NCI-H1092 treated with DMSO at 0.1 percent for 48 hours (cell line): ENCODE measurements at regions not wholly inside any gene's neighbourhood (a gene's known extent, or its start where the extent isn't known, plus 50 kb on each side); places are given as distances from the start of the nearest gene placed in this dataset.

ENCODE experiments used
- DNase-seq: peaks from one replicate; lab custom pipeline; 2025; lab: John Stamatoyannopoulos, UW

DNA sequence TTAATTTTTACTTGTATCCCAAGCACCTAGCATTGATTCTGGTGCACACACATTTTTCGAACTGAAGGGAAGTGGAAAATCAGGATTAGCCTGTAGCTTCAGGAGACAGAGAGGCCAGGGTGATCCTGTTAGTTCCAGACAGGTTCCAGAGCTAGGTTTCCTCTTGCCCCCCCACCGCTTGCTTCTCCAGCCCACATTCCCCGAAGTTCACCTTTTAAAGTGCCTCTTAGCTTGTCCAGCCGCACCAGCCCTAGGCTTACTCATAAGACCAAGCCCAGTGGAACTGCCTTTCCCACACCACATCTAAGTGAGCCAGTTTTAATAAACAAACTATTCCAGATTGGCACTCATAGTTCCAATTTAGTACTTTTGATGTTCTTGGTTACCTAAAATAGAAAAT, 898.6 kb upstream of the KLHL29 start:
- no peak for DNase-seq

DNA sequence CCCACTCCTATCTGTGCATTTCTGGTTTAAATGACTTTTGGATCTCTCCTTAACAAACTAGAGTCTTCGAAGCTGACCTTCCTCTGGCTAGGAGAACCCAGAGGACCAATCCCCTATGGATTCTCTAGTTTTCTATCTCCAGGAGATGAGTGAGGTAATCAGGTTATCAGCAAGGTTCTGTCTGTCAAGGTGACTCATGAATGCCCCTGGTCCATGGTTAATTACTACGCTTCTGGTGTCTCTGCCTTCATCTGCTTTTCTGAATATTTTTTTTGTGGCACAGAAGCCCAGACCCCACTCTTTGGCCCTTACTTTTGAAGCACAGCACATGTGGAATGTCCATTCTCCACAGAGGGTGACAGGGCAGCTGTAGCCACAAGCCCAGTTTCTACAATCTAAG, 897.9 kb upstream of the KLHL29 start:
- DNase-seq = no peak

DNA sequence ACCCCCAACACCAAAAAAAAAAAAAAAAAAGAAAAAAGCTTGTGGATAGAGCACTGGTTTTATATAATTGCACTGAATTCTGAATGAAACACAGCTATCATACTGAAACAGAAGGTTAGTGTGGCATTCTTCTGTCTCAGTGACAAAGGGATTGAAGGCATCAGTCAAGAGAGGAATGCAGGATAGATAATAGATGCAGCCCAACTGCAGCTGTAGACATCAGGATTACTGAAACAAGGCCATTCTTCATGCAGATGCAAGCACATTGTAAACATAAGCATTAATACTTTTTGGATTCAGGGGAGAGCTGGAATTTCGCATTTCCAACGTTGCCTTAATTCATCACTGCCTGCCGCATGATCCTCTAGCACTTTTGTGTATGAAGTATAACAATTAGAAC, 897.4 kb upstream of the KLHL29 start:
- no peak for DNase-seq

DNA sequence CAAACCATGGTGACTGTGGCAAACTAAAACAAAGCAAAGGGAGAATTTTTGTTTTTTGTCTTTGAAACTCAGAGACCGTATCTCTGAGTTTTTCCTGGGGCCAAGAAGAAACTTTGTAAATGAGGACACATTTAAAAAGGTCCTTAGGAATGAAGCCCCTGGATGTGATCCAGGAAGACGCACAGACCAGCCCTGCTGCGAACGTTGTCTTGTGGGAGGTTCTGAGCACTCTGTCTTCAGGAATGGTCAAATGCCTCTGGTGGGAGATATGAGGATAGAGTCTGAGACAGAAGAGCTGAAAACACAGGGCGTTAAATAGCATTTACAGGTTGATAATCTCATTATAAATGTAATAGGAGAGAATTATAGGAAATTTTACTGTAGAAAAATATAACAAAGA, 893.5 kb upstream of the KLHL29 start:
- no peak for DNase-seq

DNA sequence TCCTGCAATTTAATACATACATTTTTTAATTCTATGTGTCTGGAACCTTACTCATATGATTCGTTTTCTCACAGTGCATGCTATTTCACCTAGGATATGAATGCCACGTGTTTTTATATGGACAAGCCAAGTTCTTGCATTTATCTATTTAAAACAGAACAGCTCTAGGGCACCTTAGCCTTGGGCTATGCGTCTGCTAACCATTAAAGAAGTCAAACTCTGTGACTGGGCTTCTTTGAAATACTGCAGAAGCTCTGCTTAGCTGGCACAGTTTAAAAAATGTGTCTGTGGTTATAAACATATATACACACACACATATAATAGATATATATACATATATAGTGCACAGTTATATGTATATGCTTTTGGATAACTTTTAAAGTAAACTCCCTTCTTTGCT, 890.8 kb upstream of the KLHL29 start:
- DNase-seq = no peak

DNA sequence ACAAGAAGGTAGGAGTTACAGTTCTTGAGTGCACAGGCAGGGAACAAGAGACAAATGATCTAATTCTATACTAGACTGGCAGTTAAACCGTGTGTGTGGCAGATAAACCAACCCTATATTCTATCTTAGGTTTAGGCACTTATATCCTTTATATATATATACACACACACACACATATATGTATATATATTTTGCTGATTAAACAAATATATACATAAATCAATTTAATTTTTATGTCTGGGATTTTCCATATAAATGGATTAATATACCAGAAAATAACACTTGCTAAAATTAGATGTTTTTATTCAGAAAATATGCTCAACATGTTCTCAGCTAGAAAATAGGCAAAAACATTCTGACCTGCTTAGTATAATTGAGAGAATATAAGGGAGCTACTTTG, 887.9 kb upstream of the KLHL29 start:
- DNase-seq = no peak

DNA sequence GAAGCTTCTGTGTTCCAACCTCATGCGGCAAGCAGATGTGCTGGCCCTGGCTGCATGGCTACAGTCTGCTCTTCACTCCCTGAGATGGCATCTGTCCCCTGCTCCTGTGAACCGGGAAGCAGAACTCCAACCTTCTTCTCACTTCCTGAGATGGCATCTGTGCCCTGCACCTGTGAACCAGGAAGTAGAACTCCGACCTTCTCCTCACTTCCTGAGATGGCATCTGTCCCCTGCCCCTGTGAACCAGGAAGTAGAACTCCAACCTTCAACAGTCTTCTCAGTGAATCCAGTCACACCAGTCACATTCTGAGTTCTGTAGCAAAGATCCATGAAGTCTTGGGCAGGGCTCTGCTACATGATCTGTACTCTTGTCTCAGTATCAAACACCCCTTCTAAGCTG, 887.2 kb upstream of the KLHL29 start:
- DNase-seq = no peak

DNA sequence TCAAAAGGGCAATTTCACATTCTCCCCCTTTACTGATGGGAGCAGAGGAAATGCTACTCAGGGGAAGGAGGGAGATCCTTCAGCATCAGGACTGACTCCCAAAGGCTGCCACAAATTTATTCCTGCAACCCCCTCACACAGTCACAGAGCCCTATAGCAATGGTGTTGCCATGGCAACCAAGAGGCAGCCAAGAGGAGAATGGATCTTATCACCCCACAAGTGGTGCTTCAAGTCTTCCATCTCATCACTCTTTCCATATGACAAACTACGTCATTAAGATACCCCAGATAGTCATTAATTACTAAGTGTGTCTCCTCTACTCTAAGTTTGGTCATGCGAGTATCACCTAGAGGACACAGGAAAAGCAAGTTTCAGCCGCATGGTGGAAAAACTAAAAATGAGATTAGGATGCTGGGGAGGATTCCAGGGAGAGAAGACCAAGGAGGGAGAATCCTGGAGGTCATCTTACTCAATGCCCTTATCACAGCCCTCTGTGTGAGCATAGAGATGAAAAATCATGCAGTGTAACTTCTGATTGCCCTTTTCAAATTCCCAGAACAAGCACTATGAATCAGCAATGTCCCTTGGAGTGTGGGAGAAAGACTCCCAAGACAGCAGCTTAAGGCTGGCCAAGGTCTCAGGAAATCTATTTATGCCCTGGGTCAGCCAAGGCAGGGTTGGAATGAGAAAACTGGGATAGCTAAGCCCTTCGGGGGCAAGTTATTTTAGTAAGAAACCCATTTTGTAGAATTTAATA, 885.7 kb upstream of the KLHL29 start:
- DNase-seq = no peak

DNA sequence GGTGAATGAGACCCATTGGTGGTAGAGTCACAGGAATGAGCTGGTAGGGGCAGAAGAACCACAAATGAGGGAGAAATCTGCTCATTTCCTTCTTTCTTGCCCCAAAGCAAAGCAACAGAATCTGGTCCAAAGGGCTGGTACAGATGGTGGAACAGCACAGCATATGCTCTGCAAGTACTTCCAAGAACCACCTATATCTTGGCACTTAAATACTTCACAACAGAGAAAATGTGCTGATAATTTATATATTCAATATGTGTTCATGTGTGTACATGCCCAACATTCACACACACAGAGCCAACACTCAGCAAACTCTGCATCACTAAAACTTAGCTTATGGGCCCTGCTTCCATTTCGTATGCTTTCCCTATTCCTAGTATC, 884.4 kb upstream of the KLHL29 start:
- DNase-seq = no peak

DNA sequence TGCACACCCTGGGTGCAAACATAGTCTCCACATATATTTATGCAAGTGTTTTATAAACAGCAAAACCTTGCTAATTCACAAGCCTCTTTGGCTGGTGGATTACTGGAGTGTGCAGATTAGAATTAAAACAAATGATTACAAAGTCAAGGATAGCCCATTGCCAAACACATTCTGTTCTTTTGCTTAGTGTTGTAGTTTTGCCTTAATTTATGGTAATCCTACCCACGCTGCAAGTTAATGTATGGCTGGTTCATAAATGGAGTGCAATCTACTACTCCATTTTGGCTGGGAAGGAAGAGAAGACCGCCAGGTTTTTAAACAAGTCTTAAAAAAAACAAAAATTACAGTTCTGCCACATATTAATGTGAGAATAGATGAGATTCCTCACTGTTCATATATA, 883.1 kb upstream of the KLHL29 start:
- no peak for DNase-seq

DNA sequence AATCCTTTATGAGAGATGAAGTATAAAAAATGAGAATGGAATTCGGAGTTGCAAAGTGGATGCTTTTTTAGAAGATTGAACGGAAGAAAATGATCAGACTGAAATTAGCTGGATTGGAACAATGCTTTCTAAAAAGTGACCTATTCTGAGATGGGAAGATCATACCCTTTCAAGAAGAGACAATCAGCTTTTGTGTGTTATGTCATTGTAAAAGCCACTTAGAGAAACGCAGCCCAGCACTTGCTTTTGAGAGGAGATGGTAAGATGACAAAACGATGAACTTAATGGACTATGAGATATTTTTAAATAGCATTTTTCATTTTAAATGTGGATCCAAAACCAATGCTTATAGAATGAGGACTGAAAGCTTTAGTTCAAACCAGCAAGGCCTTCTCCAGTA, 871.4 kb upstream of the KLHL29 start:
- no peak for DNase-seq

DNA sequence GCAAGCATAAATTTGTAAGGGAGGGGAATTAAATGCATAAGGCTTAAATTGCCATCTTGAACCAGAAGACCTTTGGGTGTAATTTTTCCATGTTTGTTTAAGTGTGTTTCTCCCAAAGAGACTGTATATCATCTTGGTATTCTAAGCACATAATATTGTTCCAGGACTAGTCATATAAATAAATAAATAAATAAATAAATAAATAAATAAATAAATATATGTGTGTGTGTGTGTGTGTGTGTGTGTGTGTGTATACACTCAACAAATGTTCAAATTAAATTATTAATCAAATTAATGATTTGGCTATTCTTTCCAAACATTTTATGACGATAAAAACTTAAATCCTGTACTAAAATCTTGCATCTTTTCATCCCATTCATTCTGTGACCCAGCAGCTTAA, 867.8 kb upstream of the KLHL29 start:
- DNase-seq = no peak

DNA sequence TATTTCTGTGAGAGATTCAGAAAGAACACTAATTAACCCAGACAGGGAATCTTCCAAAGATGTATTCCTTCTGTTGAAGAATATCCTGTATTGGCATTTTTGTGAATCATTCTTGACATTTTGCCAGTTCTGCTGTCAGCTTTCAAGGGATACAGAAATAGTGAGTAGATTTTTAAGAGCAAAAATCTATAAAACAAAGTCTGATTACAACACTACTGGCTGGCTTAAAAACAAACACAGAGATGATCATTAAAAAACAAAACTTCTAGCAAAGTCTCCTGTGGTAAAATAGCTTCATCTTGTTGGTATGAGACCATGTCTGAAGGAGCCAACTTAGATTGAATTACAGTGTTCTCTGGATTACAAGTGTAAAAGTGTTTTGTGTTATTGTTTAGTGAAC, 866.3 kb upstream of the KLHL29 start:
- DNase-seq = no peak

DNA sequence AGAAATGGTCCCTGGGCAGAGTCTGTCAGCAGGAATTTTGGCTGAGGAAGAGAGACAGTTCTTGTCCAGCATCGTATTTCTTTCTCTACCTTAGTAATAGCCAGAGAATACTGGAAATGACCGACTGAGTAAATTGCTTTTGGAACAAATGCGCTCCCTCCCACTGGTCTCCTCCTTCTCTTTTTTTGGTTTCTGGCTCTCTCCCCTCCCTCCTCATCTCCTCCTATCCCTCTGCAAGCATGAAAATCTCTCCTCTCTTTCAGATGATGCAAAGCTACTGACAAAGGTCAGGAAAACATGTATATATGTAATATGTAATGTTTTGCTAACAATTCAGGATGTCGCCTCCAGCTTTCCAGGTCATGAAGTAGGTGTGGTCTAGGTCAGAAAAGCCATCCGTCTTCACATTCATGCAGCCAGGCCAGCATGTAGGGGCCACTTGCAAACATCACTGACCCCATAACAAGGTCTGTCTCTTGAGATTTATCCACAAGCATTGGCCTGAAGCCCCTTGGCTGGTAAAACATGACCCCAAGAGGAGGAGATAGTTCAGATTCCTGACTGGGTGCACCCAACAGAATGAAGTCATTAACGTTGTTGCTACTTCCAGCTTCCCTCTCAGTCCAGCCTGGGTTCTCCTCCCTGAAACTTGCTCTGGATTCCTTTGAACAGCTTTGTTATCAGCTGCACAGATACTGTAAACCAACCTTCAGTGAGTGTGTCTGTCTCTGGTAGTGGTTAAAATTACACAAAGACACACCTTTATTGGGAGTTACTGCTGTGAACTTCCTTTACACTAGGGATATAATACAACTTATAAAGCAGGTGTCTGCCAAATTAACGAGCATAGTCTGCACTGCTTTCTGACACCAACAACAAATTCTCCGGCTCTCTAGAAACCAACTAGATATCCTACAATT, 864.4 kb upstream of the KLHL29 start:
- DNase-seq = no peak

DNA sequence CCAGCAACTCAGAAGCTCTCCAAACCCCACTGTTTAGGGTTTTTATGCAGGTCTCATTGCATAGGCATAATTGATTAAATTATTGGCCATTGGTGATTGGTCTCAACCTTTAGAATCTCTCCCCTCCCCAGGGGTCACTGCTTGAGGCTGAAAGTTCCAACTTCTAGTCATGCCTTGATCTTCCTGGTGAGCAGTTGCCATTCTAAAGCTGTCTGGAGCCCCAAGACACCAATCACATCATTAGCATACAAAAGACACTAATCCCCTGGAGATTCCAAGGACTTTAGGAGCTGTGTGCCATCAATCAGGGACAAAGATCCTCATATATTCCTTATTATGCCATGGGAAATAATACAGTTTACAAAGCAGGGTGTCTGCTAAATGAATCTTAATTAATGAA, 863.4 kb upstream of the KLHL29 start:
- no peak for DNase-seq

DNA sequence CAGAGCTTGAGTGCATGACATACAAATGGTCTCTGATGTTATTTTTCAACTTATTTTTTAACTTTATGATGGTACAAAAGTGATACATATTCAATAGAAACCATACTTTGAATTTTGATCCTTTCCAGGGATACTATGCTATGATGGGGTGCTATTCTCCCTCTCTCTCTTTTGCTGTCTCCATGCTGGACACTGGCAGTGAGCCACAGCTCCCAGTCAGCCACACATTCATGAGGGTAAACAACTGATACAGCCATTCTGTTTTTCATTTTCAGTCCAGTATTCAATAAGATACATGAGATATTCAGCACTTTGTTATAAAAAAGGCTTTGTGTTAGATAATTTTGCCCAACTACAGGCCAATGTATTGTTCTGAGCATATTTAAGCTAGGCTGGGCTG, 859.3 kb upstream of the KLHL29 start:
- DNase-seq = no peak

DNA sequence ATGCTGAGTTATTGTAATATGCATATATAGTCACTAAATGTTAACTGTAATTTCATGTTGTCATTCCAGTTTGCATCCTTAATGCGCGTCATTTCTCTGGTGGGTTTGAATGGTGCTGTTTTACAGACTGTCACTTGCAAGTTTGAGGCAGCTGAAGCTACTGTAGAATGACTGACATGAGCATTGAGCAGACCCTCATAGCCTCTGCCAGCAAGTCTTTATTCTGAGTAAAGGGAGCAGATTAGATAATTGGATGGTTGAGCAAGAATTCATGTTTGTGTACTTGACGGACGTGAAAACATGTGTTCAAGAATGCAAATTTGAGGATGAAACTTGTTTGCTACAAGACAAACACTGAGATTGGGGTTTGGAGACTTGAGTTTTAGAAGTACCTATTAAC, 854.8 kb upstream of the KLHL29 start:
- no peak for DNase-seq

DNA sequence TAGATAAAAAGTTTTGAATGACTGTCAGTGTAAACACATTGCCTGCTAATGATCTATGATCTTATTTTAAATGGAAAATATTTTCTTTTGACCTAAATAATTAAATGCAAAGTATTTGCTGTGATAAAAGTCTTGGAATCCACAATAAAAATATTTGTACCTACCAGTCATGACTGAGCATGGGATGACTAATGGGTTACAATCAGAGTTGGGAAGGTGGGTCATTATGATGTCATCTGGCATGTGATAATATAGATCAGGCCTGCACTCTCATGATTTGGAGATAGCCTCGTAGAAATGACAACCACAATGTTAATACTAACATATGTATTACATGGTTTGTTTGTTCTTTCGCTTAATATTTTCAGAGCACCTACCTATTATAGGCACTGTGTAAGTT, 848.8 kb upstream of the KLHL29 start:
- DNase-seq = no peak

DNA sequence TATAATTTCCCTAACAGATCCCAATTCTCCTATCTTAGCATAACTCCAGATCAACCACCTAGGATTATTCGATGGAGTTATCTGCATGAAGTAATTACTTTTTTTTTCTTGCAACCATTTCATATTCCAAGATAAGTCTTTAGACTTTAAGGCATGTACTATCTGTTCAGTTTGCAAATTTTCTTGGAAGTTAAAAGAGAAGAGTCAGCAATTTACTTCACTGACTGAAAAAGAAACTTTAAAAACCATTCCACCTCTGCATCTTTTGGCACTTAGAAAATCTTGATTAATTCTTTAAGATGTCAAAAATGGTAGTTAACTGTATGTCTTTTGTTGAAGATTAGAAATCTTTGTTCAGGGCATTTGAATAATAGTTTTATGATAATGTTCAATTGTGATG, 830.5 kb upstream of the KLHL29 start:
- no peak for DNase-seq

DNA sequence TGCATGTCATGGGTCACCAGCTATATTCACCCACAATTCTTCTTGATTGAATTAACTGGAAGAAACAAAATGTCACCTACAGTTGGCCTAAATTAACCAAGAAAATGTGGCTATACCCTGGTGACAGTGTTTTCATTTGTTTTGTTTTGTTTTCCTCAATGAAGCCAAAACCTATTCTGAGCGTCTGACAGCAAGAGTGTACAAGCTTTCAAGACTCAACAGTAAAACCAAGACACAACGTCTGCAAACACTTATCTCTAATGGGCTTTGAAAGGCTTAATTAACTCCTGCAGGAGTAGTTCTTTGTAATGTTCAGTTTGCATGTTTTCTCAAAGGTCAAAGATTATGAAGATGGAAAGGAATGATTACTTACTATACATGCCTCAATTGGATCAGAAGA, 827.6 kb upstream of the KLHL29 start:
- DNase-seq = no peak

DNA sequence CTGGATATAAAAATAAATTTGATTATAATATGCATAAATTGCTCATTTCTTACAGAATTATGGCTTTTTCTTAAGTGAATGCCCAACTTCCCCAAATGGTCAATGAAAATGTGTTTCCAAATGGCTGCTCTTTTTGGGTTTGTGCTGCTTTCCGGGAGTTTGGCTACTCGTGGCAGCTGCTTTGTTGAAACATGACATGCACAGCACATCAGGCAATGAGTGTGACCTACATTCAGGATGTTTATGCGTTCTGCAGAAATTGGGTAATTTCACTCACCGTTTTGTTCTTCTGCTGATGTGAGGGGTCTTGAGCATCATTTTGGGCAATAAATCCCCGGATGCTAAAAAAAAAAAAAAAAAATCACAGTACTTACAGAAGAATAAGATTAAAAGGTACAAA, 825.0 kb upstream of the KLHL29 start:
- no peak for DNase-seq

DNA sequence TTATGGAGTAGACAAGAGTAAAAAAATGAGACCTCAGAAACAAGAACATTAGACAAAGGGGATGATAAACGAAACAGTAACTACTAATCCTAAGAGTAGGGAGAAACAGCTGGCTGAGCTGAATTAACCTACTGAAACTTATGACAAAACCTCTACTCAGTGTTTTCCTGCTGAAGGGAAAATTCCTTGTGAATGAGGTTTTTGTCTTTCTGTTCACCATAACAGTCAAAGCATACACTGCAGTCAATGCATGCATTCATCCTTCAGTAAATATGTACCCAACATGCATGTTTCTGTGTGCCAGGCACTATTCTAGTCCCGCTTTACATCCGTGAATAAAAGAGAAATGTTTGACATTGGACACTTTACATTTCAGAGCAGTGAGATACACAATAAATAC, 805.6 kb upstream of the KLHL29 start:
- DNase-seq = no peak

DNA sequence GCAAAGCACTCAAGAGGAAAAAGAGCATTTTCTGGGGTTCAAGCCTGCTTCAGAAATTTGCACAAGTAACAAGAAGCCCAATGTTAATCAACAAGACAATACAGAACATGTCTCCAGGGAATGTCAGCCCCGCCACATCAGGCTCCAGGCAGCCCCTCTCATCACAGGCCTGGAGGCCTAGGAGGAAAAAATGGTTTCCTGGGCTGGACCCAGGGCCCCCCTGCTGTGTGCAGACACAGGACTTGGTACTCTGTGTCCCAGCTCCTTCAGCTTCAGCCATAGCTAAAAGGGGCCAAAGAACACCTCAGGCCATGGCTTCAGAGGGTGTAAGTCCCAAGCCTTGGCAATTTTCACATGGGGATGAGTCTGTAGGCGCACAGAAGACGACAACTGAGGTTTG, 802.9 kb upstream of the KLHL29 start:
- DNase-seq = no peak

DNA sequence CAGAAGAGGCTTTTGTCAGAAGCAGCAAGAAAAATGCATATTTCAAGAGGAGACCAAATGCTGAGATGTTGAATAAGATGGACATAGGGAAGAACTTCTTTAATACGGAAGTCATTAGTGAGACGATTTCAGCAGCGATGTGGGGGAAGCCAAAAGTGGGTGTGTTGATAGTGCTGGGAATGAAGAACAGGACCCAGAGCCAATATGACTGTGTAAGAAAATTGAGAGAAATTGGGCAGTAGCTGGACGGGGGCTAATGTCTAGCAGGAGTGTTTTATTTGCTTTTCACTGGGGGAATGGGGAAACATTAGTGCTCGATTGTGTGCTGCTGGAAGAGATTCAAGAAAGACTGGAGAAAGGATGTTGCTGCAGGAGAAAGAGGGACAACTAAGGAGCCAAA, 788.7 kb upstream of the KLHL29 start:
- no peak for DNase-seq
